ENCODE measurements at regions not wholly inside any gene's neighbourhood (a gene's known extent, or its start where the extent isn't known, plus 50 kb on each side); places are given as distances from the start of the nearest gene placed in this dataset.
"Not testable (repeated sequence)": the region's sequence is repeated elsewhere in the genome, so short reads cannot be mapped to it uniquely, and the experiment has no call there.

- no peak for DNase-seq (ENCODE audit: low spot score)
- Histone ChIP-seq H3K36me3 (no peaks in the 10 kb centered on the region), H3K9me3 (no peaks in the 10 kb centered on the region), H3K4me3 (no peak overlapping the region), H3K27me3 (no peaks in the 10 kb centered on the region), H3K27ac (no peak overlapping the region), H3K4me1 (no peaks in the 10 kb centered on the region)
- no peak for TF ChIP-seq CTCF (IDR thresholded peaks at IDR 0.05)
These were observed 455.0 kb upstream of the ACTBL2 start for GRCh38 chr5:57937501-57938173.

- TF ChIP-seq CTCF (IDR thresholded peaks at IDR 0.05): no peak
- Histone ChIP-seq H3K27me3 (no peaks in the 10 kb centered on the region), H3K27ac (no peak overlapping the region), H3K9me3 (no peaks in the 10 kb centered on the region), H3K36me3 (no peaks in the 10 kb centered on the region), H3K4me1 (no peaks in the 10 kb centered on the region), H3K4me3 (no peak overlapping the region)
- DNase-seq (ENCODE audit: low spot score): no peak
These were observed 454.4 kb upstream of the ACTBL2 start for GRCh38 chr5:57937025-57937424.

- TF ChIP-seq CTCF (IDR thresholded peaks at IDR 0.05): no peak
- no peaks in the 10 kb centered on the region for H3K9me3 ChIP-seq
- H3K4me3 ChIP-seq: no peak overlapping the region
- DNase-seq (ENCODE audit: low spot score): no peak
- no peaks in the 10 kb centered on the region for H3K36me3 ChIP-seq
- H3K27ac ChIP-seq: no peak overlapping the region
- H3K4me1 ChIP-seq: no peaks in the 10 kb centered on the region
- no peaks in the 10 kb centered on the region for H3K27me3 ChIP-seq
These were observed 450.1 kb upstream of the ACTBL2 start for GRCh38 chr5:57932761-57933160.

GRCh38 chr5:57931807-57932206, 449.2 kb upstream of the ACTBL2 start:
- H3K27ac ChIP-seq: no peak overlapping the region
- H3K4me3 ChIP-seq: no peak overlapping the region
- H3K36me3 ChIP-seq: no peaks in the 10 kb centered on the region
- TF ChIP-seq CTCF (IDR thresholded peaks at IDR 0.05): no peak
- H3K9me3 ChIP-seq: no peaks in the 10 kb centered on the region
- no peaks in the 10 kb centered on the region for H3K4me1 ChIP-seq
- DNase-seq (ENCODE audit: low spot score): no peak
- no peaks in the 10 kb centered on the region for H3K27me3 ChIP-seq

- Histone ChIP-seq H3K27ac (no peak overlapping the region), H3K9me3 (no peaks in the 10 kb centered on the region), H3K36me3 (no peaks in the 10 kb centered on the region), H3K4me1 (no peaks in the 10 kb centered on the region), H3K27me3 (no peaks in the 10 kb centered on the region), H3K4me3 (no peak overlapping the region)
- DNase-seq (ENCODE audit: low spot score): no peak
- no peak for TF ChIP-seq CTCF (IDR thresholded peaks at IDR 0.05)
These were observed 448.7 kb upstream of the ACTBL2 start for GRCh38 chr5:57931352-57931751.

GRCh38 chr5:57929271-57929670, 446.7 kb upstream of the ACTBL2 start:
- Histone ChIP-seq H3K27me3 (no peaks in the 10 kb centered on the region), H3K36me3 (no peaks in the 10 kb centered on the region), H3K4me1 (no peaks in the 10 kb centered on the region), H3K27ac (no peak overlapping the region), H3K9me3 (no peaks in the 10 kb centered on the region), H3K4me3 (no peak overlapping the region)
- DNase-seq (ENCODE audit: low spot score): no peak
- no peak for TF ChIP-seq CTCF (IDR thresholded peaks at IDR 0.05)

GRCh38 chr5:57923094-57923493, 440.5 kb upstream of the ACTBL2 start:
- not testable (repeated sequence) for H3K4me3 ChIP-seq; H3K27ac ChIP-seq; H3K27me3 ChIP-seq; H3K9me3 ChIP-seq; H3K4me1 ChIP-seq; H3K36me3 ChIP-seq; DNase-seq (ENCODE audit: low spot score)
